ENCODE measurements at regions not wholly inside any gene's neighbourhood (a gene's known extent, or its start where the extent isn't known, plus 50 kb on each side); places are given as distances from the start of the nearest gene placed in this dataset.

DNA sequence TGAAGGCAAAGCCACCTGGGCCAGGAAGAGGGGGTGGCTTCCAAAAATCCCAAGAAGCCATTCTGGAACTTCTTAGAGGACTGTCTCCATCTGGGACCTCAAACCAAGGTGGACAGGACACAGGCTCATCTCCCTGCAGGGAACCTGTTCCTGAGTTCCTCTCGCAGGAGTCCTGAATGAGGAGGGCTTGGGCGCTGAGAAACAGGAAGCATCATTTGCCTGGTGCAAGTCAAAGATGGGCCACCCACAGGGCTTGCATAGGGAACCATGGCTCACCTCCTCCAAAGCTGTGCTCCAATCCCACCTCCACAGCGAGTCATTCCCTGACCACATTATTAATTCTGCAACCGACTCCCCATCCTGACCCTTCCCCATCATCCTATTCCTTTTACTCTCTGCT is 55.0 kb upstream of the RPL38 start:
- no peak overlapping the region for H3K4me3 ChIP-seq (ENCODE audit: low read depth, low read length)
- no peaks in the 10 kb centered on the region for H3K36me3 ChIP-seq (ENCODE audit: control insufficient read depth, insufficient read depth, low read length)
- POLR2A ChIA-PET = no interaction called here
- TF ChIP-seq, protein P1, sequence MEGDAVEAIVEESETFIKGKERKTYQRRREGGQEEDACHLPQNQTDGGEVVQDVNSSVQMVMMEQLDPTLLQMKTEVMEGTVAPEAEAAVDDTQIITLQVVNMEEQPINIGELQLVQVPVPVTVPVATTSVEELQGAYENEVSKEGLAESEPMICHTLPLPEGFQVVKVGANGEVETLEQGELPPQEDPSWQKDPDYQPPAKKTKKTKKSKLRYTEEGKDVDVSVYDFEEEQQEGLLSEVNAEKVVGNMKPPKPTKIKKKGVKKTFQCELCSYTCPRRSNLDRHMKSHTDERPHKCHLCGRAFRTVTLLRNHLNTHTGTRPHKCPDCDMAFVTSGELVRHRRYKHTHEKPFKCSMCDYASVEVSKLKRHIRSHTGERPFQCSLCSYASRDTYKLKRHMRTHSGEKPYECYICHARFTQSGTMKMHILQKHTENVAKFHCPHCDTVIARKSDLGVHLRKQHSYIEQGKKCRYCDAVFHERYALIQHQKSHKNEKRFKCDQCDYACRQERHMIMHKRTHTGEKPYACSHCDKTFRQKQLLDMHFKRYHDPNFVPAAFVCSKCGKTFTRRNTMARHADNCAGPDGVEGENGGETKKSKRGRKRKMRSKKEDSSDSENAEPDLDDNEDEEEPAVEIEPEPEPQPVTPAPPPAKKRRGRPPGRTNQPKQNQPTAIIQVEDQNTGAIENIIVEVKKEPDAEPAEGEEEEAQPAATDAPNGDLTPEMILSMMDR (IDR thresholded peaks at IDR 0.05; ENCODE audit: insufficient read depth, low read depth, low read length) = no peak
- no peak for DNase-seq (ENCODE audit: low read depth)
- CTCF ChIA-PET = interaction anchor here (0.6 kb wide), 1 partner anchor 9 kb away, joined by 3 read pairs; no protein-coding TSS in a partner anchor
- no peaks in the 10 kb centered on the region for H3K27me3 ChIP-seq (ENCODE audit: control insufficient read depth, insufficient read depth, low read length)

DNA sequence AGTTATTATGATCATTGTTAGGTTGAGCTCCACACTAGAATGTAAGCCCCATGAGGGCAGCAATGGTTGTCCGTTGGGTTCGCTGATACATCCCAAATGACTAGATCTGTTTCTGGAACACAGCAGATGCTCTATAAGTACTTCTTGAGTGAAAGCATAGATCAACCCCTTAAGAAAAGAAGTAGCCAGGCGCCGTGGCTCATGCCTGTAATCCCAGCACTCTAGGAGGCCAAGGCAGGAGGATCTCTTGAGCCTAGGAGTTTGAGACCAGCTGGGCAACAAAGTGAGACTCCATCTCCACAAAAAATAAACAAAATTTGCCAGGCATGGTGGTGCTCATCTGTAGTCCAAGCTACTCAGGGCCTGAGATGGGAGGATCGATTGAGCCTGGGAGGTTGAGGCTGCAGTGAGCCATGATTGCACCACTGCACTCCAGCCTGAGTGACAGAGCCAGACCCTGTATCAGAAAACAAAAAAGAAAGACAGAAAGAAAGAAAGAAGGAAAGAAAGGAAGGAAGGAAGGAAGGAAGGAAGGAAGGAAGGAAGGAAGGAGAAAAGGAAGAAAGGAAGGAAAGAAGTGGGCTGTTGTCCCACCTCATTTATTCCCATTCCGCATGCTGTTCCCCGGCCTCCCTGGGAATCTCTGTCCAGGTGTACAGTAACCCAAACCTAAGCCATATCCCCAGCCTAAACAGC is 54.4 kb upstream of the RPL38 start:
- no peak for DNase-seq (ENCODE audit: low read depth)
- no peak overlapping the region for H3K4me3 ChIP-seq (ENCODE audit: low read depth, low read length)
- H3K27me3 ChIP-seq (ENCODE audit: control insufficient read depth, insufficient read depth, low read length) = no peaks in the 10 kb centered on the region
- no peaks in the 10 kb centered on the region for H3K36me3 ChIP-seq (ENCODE audit: control insufficient read depth, insufficient read depth, low read length)
- TF ChIP-seq, protein P1 (IDR thresholded peaks at IDR 0.05; ENCODE audit: insufficient read depth, low read depth, low read length) = no peak
- ChIA-PET POLR2A (no interaction called here), CTCF (interaction anchor here (0.6 kb wide), 1 partner anchor 10 kb away, joined by 3 read pairs; no protein-coding TSS in a partner anchor)

DNA sequence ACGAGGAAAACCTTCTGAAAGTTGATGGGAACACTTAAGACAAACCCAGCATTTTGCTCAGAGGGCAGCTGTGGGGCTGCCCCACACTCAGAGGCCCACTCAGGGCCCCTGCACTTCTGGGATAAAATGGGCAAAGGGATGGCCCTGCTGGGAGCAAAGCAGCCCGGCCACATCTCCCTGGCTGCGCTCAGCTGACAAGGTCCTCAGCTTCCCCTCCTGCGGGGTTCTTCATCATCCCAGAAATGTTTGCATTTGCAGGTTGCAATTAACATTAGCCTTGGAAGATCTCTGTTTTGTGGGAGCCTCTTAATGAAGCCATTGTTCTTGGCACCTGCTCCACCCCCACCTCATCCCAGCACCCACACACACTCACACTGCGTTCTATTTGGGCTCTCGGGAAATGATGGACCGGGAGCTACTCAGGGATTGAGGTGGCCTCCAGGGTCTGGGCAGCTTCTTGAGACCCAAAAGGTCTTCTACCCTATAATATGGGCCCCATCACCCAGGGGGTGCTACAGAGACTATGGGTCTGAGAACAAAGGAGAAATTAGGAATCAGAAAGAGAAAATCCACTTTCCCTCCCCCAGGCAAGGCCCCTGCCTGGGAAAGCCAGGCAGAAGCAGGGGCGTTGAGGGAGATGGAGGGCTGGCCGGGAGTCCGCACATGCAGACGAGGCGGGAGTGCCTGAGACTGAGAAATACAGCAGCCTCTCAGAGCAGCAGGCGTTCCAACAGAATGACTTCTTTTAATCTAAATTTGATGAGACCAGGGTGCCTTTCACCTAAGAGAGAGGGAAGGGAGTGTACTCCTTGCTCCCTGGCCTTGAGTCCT is 53.7 kb upstream of the RPL38 start:
- DNase-seq (ENCODE audit: low read depth) = no peak
- POLR2A ChIA-PET = no interaction called here
- CTCF ChIA-PET = no interaction called here

DNA sequence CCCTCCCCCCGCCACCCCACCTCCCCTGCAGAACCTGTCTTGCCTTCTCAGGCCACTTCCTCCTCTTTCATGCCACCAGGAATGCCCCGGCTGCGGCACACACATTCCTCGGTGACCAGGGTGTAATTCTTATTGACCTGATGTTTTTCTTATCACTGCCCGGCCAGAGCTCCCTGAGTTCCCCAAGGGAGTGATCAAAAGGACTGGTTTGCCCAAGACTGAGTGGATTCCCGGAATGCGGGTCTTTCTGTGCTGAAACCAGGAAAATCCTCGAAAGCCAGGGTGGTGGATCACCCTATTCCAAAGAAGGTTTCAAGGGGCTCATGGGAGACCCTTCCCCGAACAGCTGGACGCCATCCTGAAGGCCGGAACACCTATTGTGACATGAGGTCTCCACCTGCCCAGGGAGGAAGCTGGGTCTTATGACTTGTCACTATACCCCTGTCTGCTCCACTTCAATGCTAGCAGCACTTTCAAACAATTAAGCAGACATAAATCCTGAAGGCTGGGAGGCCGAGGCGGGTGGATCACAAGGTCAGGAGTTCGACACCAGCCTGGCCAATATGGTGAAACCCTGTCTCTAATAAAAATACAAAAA is 53.0 kb upstream of the RPL38 start:
- TF ChIP-seq, protein P1 (IDR thresholded peaks at IDR 0.05; ENCODE audit: insufficient read depth, low read depth, low read length) = no peak
- Histone ChIP-seq H3K4me3 (ENCODE audit: low read depth, low read length) (no peak overlapping the region), H3K27me3 (ENCODE audit: control insufficient read depth, insufficient read depth, low read length) (no peaks in the 10 kb centered on the region), H3K36me3 (ENCODE audit: control insufficient read depth, insufficient read depth, low read length) (no peaks in the 10 kb centered on the region)
- DNase-seq (ENCODE audit: low read depth) = no peak
- CTCF ChIA-PET = no interaction called here
- POLR2A ChIA-PET = no interaction called here

More for the DNA sequence above, 53.7 kb upstream of the RPL38 start:
- TF ChIP-seq, protein P1 (IDR thresholded peaks at IDR 0.05; ENCODE audit: insufficient read depth, low read depth, low read length) = no peak
- Histone ChIP-seq H3K4me3 (ENCODE audit: low read depth, low read length) (no peak overlapping the region), H3K36me3 (ENCODE audit: control insufficient read depth, insufficient read depth, low read length) (no peaks in the 10 kb centered on the region), H3K27me3 (ENCODE audit: control insufficient read depth, insufficient read depth, low read length) (no peaks in the 10 kb centered on the region)
